Activated CD8-positive, alpha-beta memory T cell treated with anti-CD3 and anti-CD28 coated beads for 48 hours (primary cell): ENCODE measurements at regions not wholly inside any gene's neighbourhood (a gene's known extent, or its start where the extent isn't known, plus 50 kb on each side); places are given as distances from the start of the nearest gene placed in this dataset.

Experiments used
- DNase-seq, 3 experiments: peaks; one replicate each; pipeline ENCODE4 v3.0.0-alpha.2; 2020; ENCODE audit warnings: low read depth in 2 of 3, low spot score in 2 of 3

DNA sequence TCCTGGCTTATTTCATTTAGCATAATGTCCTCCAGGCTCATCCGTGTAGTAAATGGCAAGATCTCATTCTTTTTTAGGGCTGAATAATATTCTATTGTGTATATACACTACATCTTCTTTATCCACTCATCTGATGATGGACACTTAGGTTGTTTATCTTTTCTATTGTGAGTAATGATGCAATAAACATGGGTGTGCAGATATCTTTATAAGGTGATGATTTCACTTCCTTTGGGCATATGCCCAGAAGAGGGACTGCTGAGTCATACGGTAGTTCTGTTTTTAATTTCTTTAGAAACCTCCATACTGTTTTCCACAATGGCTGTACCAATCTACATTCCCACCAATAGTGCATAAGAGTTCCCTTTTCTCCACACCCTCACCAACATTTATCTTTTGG is 317.6 kb upstream of the CNKSR2 start:
- DNase-seq, result no peak

DNA sequence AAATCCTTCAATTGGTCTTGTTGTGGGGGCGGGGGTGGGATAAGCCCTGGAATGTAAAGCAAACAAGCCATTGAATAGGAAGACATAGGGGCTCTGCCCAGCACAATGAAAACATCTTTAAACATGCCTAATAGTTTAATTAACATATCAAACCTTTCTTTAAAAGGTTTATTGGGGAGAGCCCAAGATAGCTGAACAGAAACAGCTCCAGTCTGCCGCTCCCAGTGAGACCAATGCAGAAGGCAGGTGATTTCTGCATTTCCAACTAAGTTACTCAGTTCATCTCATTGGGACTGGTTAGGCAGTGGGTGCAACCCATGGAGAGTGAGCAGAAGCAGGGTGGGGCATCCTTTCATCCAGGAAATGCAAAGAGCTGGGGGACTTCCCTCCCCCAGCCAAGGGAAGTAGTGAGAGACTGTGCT is 327.2 kb upstream of the CNKSR2 start:
- DNase-seq, result no peak

GRCh38 chrX:21014326-21014725 is 359.9 kb upstream of the CNKSR2 start:
- DNase-seq, result no peak

DNA sequence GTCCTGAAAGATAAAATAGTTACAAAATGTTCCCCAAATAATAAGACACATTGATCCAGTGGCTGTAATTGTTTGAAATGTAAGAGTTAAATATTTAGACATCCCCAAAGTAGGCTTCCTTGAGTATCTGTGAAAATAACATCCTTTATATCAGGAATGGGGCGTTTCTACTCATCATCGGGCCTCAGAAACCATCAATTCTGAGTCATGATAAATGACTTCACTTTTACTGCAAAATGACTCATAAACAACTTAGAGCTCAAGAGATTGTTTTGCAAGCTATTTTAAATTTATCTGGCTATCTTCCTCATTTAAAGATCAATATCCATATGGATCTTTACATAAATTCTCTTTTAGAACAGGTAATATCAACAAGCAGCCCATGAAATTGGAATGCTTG is 369.4 kb upstream of the CNKSR2 start:
- DNase-seq, result no peak

- no peak for DNase-seq
Measured at GRCh38 chrX:20995829-20996228, 378.4 kb upstream of the CNKSR2 start.

DNA sequence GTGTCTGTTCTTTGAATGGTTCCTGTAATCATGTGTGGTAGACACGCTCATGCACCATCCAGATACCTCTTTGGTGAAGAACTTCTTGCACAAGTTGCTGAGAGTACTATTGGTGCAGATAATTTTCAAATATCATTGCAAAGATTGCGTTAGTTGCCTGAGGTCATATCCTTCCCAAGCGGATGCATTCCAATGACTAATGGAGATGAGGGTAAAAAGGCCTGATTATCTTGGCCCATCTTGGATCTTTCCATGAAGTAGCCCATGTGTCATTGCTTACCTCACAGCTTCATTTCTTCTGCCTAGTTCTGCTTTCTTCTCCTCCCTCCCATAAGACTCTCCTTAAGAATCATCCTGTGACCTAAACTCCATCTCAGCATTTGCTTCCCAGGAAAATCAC is 384.9 kb upstream of the CNKSR2 start:
- DNase-seq, result no peak

DNA sequence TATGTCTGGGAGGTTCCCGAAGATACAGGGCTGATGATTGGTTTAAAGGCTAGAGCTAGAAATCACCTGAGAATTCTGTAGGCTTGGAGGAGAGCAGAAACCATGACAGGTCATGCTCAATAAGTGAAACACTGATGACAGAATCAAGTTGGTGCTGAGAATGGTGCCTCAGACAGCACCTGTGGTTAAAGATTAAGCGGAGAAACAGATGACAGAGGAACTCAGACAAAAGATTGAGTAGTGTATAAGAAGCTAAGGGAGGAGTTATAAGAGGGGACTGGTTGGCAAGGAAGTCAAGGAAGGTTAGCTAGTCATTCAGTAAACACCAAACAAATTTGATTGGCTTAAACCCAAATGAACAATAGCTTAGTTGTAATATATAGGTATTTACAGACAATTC is 385.4 kb upstream of the CNKSR2 start:
- DNase-seq, result no peak

GRCh38 chrX:20988118-20988517 is 386.1 kb upstream of the CNKSR2 start:
- no peak for DNase-seq

GRCh38 chrX:20980426-20980825 is 393.8 kb upstream of the CNKSR2 start:
- DNase-seq, result no peak

DNA sequence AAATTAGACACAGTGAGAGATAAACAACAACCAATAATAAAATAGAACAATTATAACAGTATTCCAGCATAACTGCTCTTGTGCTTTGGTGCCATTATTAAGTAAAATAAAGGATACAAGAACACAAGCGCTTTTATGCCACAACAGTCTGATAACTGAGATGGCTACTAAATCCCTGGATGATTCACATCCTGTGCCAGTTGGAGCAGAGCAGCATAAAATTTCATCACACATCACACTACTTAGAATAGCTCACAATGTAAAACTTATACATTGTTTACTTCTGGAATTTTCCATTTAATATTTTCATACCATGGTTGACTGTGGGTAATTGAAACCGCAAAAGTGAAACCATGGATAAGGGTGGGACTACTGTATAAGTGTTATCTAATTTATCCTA is 399.9 kb upstream of the CNKSR2 start:
- no peak for DNase-seq

GRCh38 chrX:20973038-20973437 is 401.2 kb upstream of the CNKSR2 start:
- no peak for DNase-seq

DNA sequence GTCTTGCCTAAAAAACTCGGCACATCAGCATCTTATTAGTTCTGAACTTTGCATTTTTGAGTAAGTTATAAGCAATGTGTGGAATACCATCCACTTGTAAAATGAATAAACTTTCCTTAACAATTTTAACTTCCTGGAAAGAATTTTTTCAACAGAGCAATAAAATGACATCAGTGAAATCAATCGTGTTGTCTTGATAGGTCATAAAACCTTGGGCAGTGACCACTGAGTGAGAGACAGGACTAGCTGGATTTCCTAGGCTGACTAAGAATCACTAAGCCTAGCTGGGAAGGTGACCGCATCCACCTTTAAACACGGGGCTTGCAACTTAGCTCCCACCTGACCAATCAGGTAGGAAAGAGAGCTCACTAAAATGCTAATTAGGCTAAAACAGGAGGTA is 403.0 kb upstream of the CNKSR2 start:
- no peak for DNase-seq

DNA sequence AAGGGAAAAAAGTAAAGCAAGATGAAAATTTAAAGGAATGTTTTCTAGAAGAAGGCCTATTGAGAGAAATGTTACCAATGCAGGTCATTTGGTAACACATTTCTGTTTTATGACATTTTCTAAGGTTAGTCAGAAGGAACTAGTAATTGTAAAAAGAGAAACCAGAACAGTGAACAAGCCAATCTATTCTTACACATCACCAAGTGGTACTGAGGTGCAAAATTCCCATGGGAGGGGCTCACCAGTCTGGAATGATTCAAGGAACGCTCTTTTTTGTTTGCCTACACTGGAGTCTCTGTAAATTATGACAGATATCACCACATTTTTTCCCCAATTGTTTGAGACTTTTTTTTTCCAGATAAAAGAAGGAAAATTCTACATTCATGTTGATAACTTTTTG is 404.7 kb upstream of the CNKSR2 start:
- DNase-seq, result no peak

- no peak for DNase-seq
Measured at GRCh38 chrX:20968996-20969395, 405.2 kb upstream of the CNKSR2 start.

DNA sequence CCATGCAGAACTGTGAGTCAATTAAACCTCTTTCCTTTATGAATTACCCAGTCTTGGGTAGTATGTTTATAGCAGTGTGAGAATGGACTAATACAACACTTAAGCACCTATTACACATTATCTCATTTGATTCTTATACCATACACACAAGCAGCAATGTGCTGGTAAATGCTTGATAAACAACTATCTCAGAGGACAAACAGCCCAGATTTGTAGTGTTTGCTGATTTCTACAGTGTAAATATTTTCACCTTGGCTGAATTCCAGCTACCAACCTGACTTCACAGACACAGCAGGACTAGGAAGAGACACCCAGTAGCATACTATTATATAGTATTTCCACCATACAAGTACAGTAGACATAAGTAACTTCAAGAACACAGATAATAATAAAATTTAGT is 406.5 kb upstream of the CNKSR2 start:
- no peak for DNase-seq

DNA sequence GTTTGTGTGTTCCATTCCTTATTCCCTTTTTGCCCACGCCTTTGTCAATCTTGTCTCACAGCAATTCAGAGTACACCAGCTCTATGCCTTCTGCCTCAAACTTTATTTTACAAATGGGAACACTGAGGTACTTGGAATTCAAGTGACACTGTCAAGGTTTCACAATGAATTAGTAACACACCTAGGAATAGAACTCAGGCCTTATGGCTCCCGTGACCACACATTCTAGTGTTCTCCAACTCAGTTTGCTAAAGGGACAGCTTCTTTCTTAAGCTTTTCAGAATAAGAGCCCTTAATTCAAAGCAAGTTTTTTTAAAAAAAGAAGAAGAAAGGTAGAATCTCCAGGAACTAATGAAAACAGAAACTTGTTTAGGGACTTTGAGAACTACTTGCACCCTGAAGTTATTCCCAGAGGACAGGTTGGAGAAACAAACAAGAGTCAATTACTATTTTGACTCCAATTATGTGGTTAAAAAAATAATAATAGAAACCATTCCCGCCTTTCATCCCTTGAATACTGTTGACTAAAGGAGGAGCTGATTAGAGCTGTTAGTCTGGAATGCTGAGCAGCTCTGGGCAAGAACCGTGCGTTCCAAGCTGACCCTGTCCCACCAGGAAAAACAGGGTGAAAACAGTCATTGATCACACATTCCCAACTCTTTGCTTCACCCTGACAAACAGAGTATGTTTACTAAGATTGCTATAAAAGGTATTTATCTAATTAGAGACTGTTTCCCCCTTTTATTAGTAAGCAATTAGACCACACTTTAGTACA is 408.8 kb upstream of the CNKSR2 start:
- DNase-seq, result no peak

- no peak for DNase-seq
Measured at GRCh38 chrX:20954014-20954413, 420.2 kb upstream of the CNKSR2 start.

DNA sequence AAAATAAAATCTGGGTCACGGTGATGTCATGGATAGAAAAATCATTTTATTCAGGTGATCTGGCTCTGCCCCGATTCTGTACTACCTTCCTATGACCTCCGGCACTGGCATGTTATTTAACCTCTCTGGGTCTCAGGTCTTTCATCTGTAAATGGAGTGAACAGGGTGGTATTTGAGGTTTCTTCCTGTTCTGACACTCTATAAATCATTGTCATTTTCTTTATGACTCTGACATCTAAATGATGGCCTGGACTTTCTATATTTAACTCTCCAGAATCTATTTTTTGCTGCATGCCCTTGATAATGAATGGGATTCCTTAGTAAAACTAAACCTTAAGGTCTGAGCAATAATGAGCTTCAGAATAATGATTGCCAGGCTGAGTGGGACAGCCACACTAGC is 422.0 kb upstream of the CNKSR2 start:
- no peak for DNase-seq

DNA sequence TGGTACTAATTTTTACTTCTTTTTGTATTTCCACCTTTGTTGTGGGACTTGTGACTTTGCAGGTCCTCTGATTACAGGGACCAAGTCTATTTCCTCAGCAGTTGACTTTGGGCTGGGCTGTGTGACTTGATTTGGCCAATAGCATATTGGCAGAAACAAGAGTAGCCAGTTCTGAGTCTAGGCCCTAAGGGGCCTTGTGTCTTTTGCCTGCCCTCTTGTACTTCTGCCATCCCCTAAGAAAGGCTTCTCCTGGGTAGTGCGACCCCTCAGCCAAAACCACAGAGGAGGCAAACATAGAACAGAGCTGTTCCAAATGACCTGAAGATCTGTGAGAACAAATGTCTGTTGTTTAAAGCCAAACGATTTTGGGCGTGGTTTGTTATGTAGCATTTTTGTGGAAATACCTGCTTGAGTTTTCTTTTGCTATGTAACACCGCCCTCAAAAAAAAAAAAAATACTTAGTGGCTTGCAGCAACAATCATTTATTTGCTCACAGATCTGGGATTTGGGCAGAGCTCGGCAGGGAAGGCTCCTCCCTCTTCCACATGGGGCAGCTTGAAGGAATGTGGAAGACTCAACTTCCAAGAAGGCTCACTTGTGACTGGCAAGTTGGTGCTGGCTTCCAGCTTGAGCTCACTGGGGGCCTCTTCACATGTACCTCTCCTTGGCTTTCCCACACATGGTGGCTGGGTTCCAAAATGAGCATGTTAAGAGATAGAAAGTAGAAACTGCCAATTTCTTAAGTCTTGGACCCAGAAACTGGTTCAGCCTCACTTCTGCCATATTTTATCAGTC is 423.0 kb upstream of the CNKSR2 start:
- no peak for DNase-seq

DNA sequence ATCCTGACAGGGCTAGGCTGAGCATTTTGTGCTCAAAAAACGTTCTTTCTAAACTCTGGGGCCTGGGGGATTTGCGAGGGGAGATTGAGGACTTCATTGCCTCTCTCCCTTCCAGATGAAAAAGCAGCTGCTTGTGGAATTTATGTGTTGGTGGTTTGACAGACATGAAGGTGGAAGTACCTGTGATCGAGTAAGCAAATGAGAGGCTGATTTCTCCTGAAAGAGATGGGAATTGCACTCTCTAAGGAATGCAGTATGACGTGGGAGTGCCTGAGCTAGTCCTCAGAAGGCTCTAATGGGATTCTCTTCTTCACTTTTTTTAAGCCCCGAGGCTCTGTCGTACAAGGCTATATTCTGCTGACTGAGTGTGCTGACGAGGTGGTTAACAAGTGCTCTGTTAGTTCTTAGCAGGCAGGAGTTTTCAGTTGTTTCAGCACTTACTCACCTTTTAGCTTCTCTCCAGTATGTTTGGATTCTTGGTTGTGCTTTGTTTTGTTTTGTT is 426.8 kb upstream of the CNKSR2 start:
- DNase-seq, result no peak

- DNase-seq, result no peak
Measured at GRCh38 chrX:20913760-20914159, 460.5 kb upstream of the CNKSR2 start.

GRCh38 chrX:20906571-20906970 is 467.6 kb upstream of the CNKSR2 start:
- no peak for DNase-seq
